Gastroesophageal sphincter (tissue), 4 donors: ENCODE measurements at regions not wholly inside any gene's neighbourhood (a gene's known extent, or its start where the extent isn't known, plus 50 kb on each side); places are given as distances from the start of the nearest gene placed in this dataset.

ENCODE experiments used
- ATAC-seq: fragments of 150-250 bp; one replicate; pipeline ENCODE4 v1.9.1; 2016; ENCODE audit warnings: mild to moderate bottlenecking, moderate library complexity
- H3K27ac ChIP-seq, 4 donors: fragments of 200-600 bp; sonication (generic) in 3 of 4; 1 replicate in 3 of 4; 2 replicates in 1 of 4; pipeline ENCODE4 v1.5.1; 2016 to 2019
- H3K27me3 ChIP-seq: fragments of 200-600 bp; sonication (generic); one replicate; pipeline ENCODE4 v1.5.1; 2019
- H3K36me3 ChIP-seq, 2 donors: fragments of 200-600 bp; sonication (generic); one replicate each; pipeline ENCODE4 v1.5.1; 2019; ENCODE audit warnings: control low read depth in 1 of 2
- H3K4me1 ChIP-seq, 3 donors: fragments of 200-600 bp; sonication (generic); 1 replicate in 2 of 3; 2 replicates in 1 of 3; pipeline ENCODE4 v1.5.1; 2016 to 2019; ENCODE audit warnings: control low read depth in 2 of 3
- H3K4me3 ChIP-seq, 2 donors: fragments of 200-600 bp; sonication (generic); one replicate each; pipeline ENCODE4 v1.5.1; 2019; ENCODE audit warnings: mild to moderate bottlenecking in 1 of 2, moderate library complexity in 1 of 2
- H3K9me3 ChIP-seq, 3 donors: fragments of 200-600 bp; sonication (generic); one replicate each; pipeline ENCODE4 v1.5.1; 2017 to 2019; ENCODE audit warnings: control low read depth in 2 of 3
- EP300 ChIP-seq: sonication (generic); formaldehyde crosslinking; IDR thresholded peaks from one replicate; pipeline ENCODE4 v1.6.1; 2017; ENCODE audit warnings: antibody characterized with exemption, mild to moderate bottlenecking
- POLR2A ChIP-seq, 2 donors: fragments of 450-650 bp; IDR thresholded peaks; one replicate each; pipeline ENCODE4 v1.6.1; 2017; ENCODE audit warnings: antibody characterized with exemption in 2 of 2, mild to moderate bottlenecking in 2 of 2, moderate library complexity in 1 of 2
- POLR2AphosphoS5 ChIP-seq: sonication (generic); formaldehyde crosslinking; IDR thresholded peaks from one replicate; pipeline ENCODE4 v1.6.1; 2017; ENCODE audit warnings: antibody characterized with exemption
- WGBS, 2 donors: methylation state at CpG; one replicate each; pipeline ENCODE4 v1.1.5; 2018; ENCODE audit warnings: low coverage in 1 of 2; 5-methylcytosine and 5-hydroxymethylcytosine counted together
- TF ChIP-seq, protein P1 (sequence below), 4 experiments: fragments of 200-600 bp in 2 of 4; fragments of 450-650 bp in 2 of 4; sonication (generic) in 1 of 4; IDR thresholded peaks; one replicate each; pipeline ENCODE4 v1.5.1; 2017 to 2019; ENCODE audit warnings: antibody characterized with exemption in 4 of 4, mild to moderate bottlenecking in 2 of 4, moderate library complexity in 2 of 4

DNA sequence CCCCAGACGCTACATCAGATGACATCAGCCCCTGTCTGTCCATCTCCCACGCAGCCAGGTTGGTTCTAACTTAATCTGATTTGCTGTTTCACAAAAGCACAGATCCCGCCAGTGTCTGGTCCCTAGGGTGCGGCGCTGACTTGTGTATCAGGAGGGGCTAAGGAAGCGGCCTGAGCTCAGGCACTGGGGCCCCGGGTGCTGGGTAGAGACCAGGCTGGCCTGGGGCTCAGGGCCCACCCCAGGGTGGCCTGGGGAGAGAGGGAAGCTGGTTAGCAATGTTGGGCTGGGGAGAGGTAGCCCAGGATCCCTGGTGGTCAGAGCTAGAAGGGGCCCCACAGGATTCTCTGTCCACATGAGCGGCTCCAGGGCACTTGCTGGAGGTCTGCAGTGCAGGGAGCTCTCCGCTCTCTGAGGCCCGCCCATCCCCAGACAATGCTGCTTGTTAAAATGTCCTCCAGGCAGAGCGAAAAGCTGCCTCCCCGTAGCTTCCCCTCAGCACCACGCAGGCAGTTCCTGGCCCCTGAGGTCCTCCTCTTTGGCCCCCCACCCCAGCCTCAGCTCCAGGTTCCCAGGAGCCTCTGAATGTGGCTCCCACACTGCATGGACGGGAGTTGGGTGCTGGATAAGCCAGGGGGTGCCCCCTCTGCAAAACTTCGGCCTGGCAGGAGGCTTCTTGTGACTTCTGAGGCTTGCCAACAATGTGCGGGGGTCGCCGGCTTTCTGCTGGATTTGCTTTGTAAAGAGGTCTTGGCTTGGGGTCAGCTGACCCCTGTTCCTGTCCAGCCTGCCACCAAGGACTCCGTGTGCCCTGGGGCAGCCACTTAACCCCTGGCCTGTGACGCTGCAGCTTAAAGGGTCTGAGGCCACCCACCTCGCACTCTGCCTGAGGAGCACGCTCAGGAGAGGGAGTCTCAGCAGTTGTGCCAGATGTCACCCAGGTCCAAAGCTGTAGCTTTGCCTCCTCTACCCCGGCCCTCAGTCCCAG lies 112.9 kb downstream of the CPZ start:
- H3K4me1 ChIP-seq, result no peaks in the 10 kb centered on the region
- no peaks in the 10 kb centered on the region for H3K36me3 ChIP-seq
- no peak overlapping the region for H3K4me3 ChIP-seq
- ATAC-seq, result no peak
- peaks cover 87% of the 10 kb centered on the region for H3K27me3 ChIP-seq
- TF ChIP-seq, protein P1, sequence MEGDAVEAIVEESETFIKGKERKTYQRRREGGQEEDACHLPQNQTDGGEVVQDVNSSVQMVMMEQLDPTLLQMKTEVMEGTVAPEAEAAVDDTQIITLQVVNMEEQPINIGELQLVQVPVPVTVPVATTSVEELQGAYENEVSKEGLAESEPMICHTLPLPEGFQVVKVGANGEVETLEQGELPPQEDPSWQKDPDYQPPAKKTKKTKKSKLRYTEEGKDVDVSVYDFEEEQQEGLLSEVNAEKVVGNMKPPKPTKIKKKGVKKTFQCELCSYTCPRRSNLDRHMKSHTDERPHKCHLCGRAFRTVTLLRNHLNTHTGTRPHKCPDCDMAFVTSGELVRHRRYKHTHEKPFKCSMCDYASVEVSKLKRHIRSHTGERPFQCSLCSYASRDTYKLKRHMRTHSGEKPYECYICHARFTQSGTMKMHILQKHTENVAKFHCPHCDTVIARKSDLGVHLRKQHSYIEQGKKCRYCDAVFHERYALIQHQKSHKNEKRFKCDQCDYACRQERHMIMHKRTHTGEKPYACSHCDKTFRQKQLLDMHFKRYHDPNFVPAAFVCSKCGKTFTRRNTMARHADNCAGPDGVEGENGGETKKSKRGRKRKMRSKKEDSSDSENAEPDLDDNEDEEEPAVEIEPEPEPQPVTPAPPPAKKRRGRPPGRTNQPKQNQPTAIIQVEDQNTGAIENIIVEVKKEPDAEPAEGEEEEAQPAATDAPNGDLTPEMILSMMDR (IDR thresholded peaks at IDR 0.05), result no peak
- peaks cover 0 to under 1% (median 0%) of the 10 kb centered on the region in 3 donors for H3K9me3 ChIP-seq
- 8% methylated on average over 2 of the region's 23 CpGs; no CpG with 5 or more reads in 1 of the 2 donors for WGBS, 2 donors
- H3K27ac ChIP-seq, result no peak overlapping the region

DNA sequence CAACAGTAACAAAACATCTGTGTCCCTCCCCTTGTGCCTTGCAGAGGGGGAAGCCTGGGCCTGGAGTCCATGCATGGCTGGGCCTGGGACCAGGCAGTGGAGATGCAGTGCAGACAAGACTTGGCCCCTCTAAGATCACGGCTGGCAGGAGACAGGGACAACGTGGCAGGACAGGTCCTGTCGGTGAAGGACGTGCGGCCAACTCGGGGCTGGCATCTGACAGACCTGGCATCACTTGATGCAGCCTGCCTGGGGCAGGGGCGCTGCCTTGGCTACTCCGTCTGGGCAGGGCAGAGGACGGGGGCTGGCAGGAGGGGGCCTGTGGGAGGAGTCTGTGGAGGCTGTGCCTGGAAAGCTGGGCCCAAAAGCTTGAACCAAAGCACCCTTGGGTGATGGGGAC lies 112.1 kb downstream of the CPZ start:
- Histone ChIP-seq H3K36me3 (no peaks in the 10 kb centered on the region), H3K4me1 (no peaks in the 10 kb centered on the region), H3K27me3 (peaks cover 88% of the 10 kb centered on the region), H3K27ac (no peak overlapping the region), H3K4me3 (no peak overlapping the region), H3K9me3 (no peaks in the 10 kb centered on the region)
- TF ChIP-seq POLR2AphosphoS5, result no peak
- TF ChIP-seq, protein P1 (IDR thresholded peaks at IDR 0.05), result no peak
- no peak for TF ChIP-seq POLR2A (IDR thresholded peaks at IDR 0.05)
- TF ChIP-seq EP300, result no peak
- WGBS, 2 donors, result 46% methylated on average over 2 of the region's 9 CpGs; no CpG with 5 or more reads in 1 of the 2 donors
- no peak for ATAC-seq

DNA sequence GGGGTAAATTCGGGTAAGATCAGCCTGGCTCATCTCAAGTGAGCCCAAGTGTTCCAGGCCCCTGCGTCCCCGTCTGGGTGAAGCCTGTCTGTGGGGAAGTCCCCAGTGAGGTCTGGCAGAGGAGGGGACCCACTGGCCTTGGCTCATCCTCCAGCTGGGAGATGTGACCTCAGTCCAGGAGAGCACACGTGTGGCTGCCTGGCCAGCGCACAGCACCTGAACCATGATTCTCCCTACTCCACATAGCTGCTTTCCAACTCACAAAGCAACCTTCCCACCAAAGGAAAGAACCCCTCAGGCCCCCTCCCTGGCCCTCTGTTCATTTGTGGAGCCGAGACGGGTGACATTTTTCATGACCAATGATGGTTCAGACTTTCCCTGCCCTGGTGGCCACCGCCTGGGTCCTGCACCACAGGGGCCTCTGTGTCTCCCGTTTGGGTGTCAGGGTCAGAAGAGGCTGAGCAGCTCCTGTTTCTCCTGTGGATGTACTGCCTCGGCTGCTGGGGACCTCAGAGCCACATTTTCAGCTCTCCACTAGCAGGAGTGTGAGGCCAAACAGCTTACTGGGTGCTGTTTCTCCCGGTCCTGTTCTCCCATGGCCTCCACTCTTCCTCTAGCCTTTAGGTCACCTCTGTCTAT lies 111.4 kb downstream of the CPZ start:
- H3K4me1 ChIP-seq, result no peaks in the 10 kb centered on the region
- H3K27me3 ChIP-seq, result peaks cover 88% of the 10 kb centered on the region
- no peak for ATAC-seq
- H3K9me3 ChIP-seq, result no peaks in the 10 kb centered on the region
- TF ChIP-seq POLR2AphosphoS5 (no peak), POLR2A (IDR thresholded peaks at IDR 0.05) (no peak), EP300 (no peak)
- TF ChIP-seq, protein P1 (IDR thresholded peaks at IDR 0.05), result no peak
- 30 to 48% methylated on average over 2 to 8 of the region's 11 CpGs for WGBS, 2 donors
- no peak overlapping the region for H3K27ac ChIP-seq
- no peaks in the 10 kb centered on the region for H3K36me3 ChIP-seq
- no peak overlapping the region for H3K4me3 ChIP-seq

DNA sequence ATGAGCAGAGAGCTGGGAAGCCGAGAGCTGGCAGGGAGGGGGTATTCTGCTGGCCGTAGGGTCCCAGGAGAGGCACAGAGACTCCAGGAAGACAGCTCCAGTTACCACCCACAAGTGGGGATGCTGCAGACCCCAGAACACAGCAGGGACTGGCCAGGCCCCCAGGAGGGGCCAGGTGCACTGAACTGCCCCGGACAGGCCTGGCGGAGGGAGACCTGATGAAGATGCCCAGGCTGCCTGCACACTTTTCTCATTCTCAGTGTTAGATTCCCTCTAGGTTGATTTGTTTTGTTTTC lies 110.8 kb downstream of the CPZ start:
- no peaks in the 10 kb centered on the region for H3K36me3 ChIP-seq
- no peak for ATAC-seq
- H3K27ac ChIP-seq, result no peak overlapping the region
- H3K4me3 ChIP-seq, result no peak overlapping the region
- peaks cover 88% of the 10 kb centered on the region for H3K27me3 ChIP-seq
- TF ChIP-seq POLR2A (IDR thresholded peaks at IDR 0.05) (no peak), POLR2AphosphoS5 (no peak), EP300 (no peak)
- TF ChIP-seq, protein P1 (IDR thresholded peaks at IDR 0.05), result no peak
- peaks cover 0 to under 1% (median 0%) of the 10 kb centered on the region in 3 donors for H3K9me3 ChIP-seq
- no peaks in the 10 kb centered on the region for H3K4me1 ChIP-seq
- WGBS, 2 donors, result 0 to 46% methylated on average over 1 to 2 of the region's 4 CpGs
